HG03280 (cell line): ENCODE measurements at regions not wholly inside any gene's neighbourhood (a gene's known extent, or its start where the extent isn't known, plus 50 kb on each side); places are given as distances from the start of the nearest gene placed in this dataset.
"Not testable (repeated sequence)": the region's sequence is repeated elsewhere in the genome, so short reads cannot be mapped to it uniquely, and the experiment has no call there.

ENCODE experiments used
- ATAC-seq: cut with Tn5 transposase; IDR thresholded peaks from one replicate; pipeline ENCODE4 v1.9.1; 2021; ENCODE audit warnings: mild to moderate bottlenecking, moderate library complexity; ENCODE audit not compliant: unreplicated experiment

GRCh38 chr1:74937176-74937575, 197.0 kb upstream of the LHX8 start:
- no peak for ATAC-seq

- ATAC-seq: no peak
Measured at GRCh38 chr1:74943046-74943445, 191.1 kb upstream of the LHX8 start.

- no peak for ATAC-seq
Measured at GRCh38 chr1:74946388-74946787, 187.8 kb upstream of the LHX8 start.

- ATAC-seq: not testable (repeated sequence)
Measured at GRCh38 chr1:74949348-74949747, 184.8 kb upstream of the LHX8 start.

- not testable (repeated sequence) for ATAC-seq
Measured at GRCh38 chr1:74951981-74952380, 182.2 kb upstream of the LHX8 start.

- no peak for ATAC-seq
Measured at GRCh38 chr1:74952786-74953185, 181.4 kb upstream of the LHX8 start.

- ATAC-seq: no peak
Measured at GRCh38 chr1:74953622-74954021, 180.6 kb upstream of the LHX8 start.

- ATAC-seq: no peak
Measured at GRCh38 chr1:74963120-74963519, 171.1 kb upstream of the LHX8 start.

- no peak for ATAC-seq
Measured at GRCh38 chr1:74964508-74965102, 169.6 kb upstream of the LHX8 start.

- ATAC-seq: no peak
Measured at GRCh38 chr1:74969566-74970135, 164.5 kb upstream of the LHX8 start.

- ATAC-seq: no peak
Measured at GRCh38 chr1:74971982-74972381, 162.2 kb upstream of the LHX8 start.

GRCh38 chr1:74976491-74976890, 157.7 kb upstream of the LHX8 start:
- no peak for ATAC-seq

- not testable (repeated sequence) for ATAC-seq
Measured at GRCh38 chr1:74992448-74992847, 141.7 kb upstream of the LHX8 start.

- no peak for ATAC-seq
Measured at GRCh38 chr1:74995821-74996220, 138.4 kb upstream of the LHX8 start.

GRCh38 chr1:75010547-75010946, 123.6 kb upstream of the LHX8 start:
- ATAC-seq: no peak

GRCh38 chr1:75014250-75014649, 119.9 kb upstream of the LHX8 start:
- ATAC-seq: no peak

GRCh38 chr1:75023005-75023404, 111.2 kb upstream of the LHX8 start:
- no peak for ATAC-seq

- ATAC-seq: no peak
Measured at GRCh38 chr1:75034376-75034775, 99.8 kb upstream of the LHX8 start.

- ATAC-seq: no peak
Measured at GRCh38 chr1:75035536-75035935, 98.7 kb upstream of the LHX8 start.

GRCh38 chr1:75053207-75053606, 81.0 kb upstream of the LHX8 start:
- no peak for ATAC-seq

- no peak for ATAC-seq
Measured at GRCh38 chr1:75058424-75058823, 75.8 kb upstream of the LHX8 start.

GRCh38 chr1:75062111-75062510, 72.1 kb upstream of the LHX8 start:
- no peak for ATAC-seq

GRCh38 chr1:75067975-75068374, 66.2 kb upstream of the LHX8 start:
- ATAC-seq: no peak
